Lung (tissue), 11 donors: ENCODE measurements at regions not wholly inside any gene's neighbourhood (a gene's known extent, or its start where the extent isn't known, plus 50 kb on each side); places are given as distances from the start of the nearest gene placed in this dataset.
"Not testable (repeated sequence)": the region's sequence is repeated elsewhere in the genome, so short reads cannot be mapped to it uniquely, and the experiment has no call there.

Source experiments
- ATAC-seq: fragments of 200-7000 bp; cut with Tn5 transposase; one replicate; pipeline ENCODE4 v1.9.1; 2020; ENCODE audit warnings: moderate number of reproducible peaks; ENCODE audit not compliant: insufficient read depth, low FRiP score
- DNase-seq, 3 donors: peaks; one replicate each; pipeline ENCODE4 v3.0.0-alpha.2; 2013 to 2017
- H3K27ac ChIP-seq, 2 donors: one replicate each; pipeline ENCODE4 v1.5.1; 2013; ENCODE audit warnings: mild to moderate bottlenecking in 2 of 2, moderate library complexity in 2 of 2, control low read depth in 1 of 2, inconsistent platforms in 1 of 2, low read depth in 1 of 2, low read length in 1 of 2
- H3K27me3 ChIP-seq, 3 donors: one replicate each; pipeline ENCODE4 v1.5.1; 2013; ENCODE audit warnings: low read length in 2 of 3; ENCODE audit not compliant: control insufficient read depth in 3 of 3, insufficient read depth in 3 of 3
- H3K36me3 ChIP-seq, 4 donors: one replicate each; pipeline ENCODE4 v1.5.1; 2013; ENCODE audit warnings: low read length in 4 of 4, mild to moderate bottlenecking in 1 of 4, moderate library complexity in 1 of 4; ENCODE audit not compliant: control insufficient read depth in 4 of 4, insufficient read depth in 4 of 4
- H3K4me1 ChIP-seq, 5 donors: one replicate each; pipeline ENCODE4 v1.5.1; 2013; ENCODE audit warnings: low read length in 5 of 5, mild to moderate bottlenecking in 2 of 5, moderate library complexity in 1 of 5; ENCODE audit not compliant: control insufficient read depth in 5 of 5, insufficient read depth in 5 of 5
- H3K4me3 ChIP-seq: one replicate; pipeline ENCODE4 v1.5.1; 2013; ENCODE audit warnings: mild to moderate bottlenecking, control low read depth, moderate library complexity
- H3K9ac ChIP-seq, 2 donors: one replicate each; pipeline ENCODE4 v1.5.1; 2013; ENCODE audit warnings: low read length in 2 of 2, control low read depth in 1 of 2; ENCODE audit not compliant: insufficient read depth in 1 of 2
- H3K9me3 ChIP-seq, 4 donors: one replicate each; pipeline ENCODE4 v1.5.1; 2013; ENCODE audit warnings: low read length in 3 of 4, mild to moderate bottlenecking in 1 of 4, moderate library complexity in 1 of 4; ENCODE audit not compliant: control insufficient read depth in 4 of 4, insufficient read depth in 3 of 4
- CTCF ChIP-seq: IDR thresholded peaks from 2 replicates; pipeline ENCODE4 v1.5.1; 2012; ENCODE audit warnings: mild to moderate bottlenecking; ENCODE audit errors: control extremely low read depth, extremely low read depth
- WGBS, 2 donors: extraction: QIAGEN DNeasy Blood & Tissue Kit; methylation state at CpG; one replicate each; pipeline ENCODE4 v1.1.7; 2013; 5-methylcytosine and 5-hydroxymethylcytosine counted together
- donor health status: control.
- donor health status: control.
- donor health status: Bipolar disorder and iron deficiency.
- donor health status: healthy.
- donor health status: DM: yes; HTN: yes; CAD: no.

GRCh38 chr1:104329278-104329677, 579.6 kb downstream of the AMY1C start:
- Histone ChIP-seq H3K9me3 (peaks cover 0 to 2% (median 0%) of the 10 kb centered on the region in 4 donors), H3K27ac (no peak overlapping the region), H3K4me3 (no peak overlapping the region), H3K27me3 (no peaks in the 10 kb centered on the region), H3K36me3 (no peaks in the 10 kb centered on the region), H3K4me1 (no peaks in the 10 kb centered on the region), H3K9ac (no peak overlapping the region)
- DNase-seq (no peak), ATAC-seq (no peak)
- no peak for TF ChIP-seq CTCF
- 87 to 93% methylated on average over 4 of the region's 4 CpGs for WGBS, 2 donors

- H3K4me1 ChIP-seq: no peaks in the 10 kb centered on the region
- no peak for ATAC-seq
- no peaks in the 10 kb centered on the region for H3K36me3 ChIP-seq
- H3K27me3 ChIP-seq: no peaks in the 10 kb centered on the region
- peaks cover 0 to 2% (median 0%) of the 10 kb centered on the region in 4 donors for H3K9me3 ChIP-seq
- H3K4me3 ChIP-seq: no peak overlapping the region
- no peak for DNase-seq
- no peak overlapping the region for H3K27ac ChIP-seq
- WGBS, 2 donors: 76 to 90% methylated on average over 3 of the region's 3 CpGs
- TF ChIP-seq CTCF: no peak
- H3K9ac ChIP-seq: no peak overlapping the region
Observed at GRCh38 chr1:104331763-104332162, 582.1 kb downstream of the AMY1C start.

DNA sequence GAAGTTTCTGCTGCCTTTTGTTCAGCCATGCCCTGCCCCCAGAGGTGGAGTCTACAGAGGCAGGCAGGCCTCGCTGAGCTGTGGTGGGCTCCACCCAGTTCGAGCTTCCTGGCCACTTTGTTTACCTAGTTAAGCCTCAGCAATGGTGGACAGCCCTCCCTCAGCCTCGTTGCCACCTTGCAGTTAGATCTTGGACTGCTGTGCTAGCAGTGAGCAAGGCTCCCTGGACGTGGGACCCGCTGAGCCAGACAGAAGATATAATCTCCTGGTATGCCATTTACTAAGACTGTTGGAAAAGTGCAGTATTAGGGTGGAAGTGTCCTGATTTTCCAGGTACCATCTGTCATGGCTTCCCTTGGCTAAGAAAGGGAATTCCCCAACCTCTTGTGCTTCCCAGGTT, 588.2 kb downstream of the AMY1C start:
- H3K4me1 ChIP-seq, H3K36me3 ChIP-seq, H3K27ac ChIP-seq, H3K9me3 ChIP-seq, H3K27me3 ChIP-seq, ATAC-seq, H3K9ac ChIP-seq, H3K4me3 ChIP-seq, DNase-seq: not testable (repeated sequence)
- 70 to 83% methylated on average over 5 of the region's 5 CpGs for WGBS, 2 donors

- WGBS, 2 donors: 63 to 67% methylated on average over 3 of the region's 3 CpGs
- Histone ChIP-seq H3K4me1 (no peaks in the 10 kb centered on the region), H3K36me3 (no peaks in the 10 kb centered on the region), H3K4me3 (no peak overlapping the region), H3K27me3 (no peaks in the 10 kb centered on the region), H3K9ac (no peak overlapping the region), H3K27ac (no peak overlapping the region), H3K9me3 (peaks cover 0 to 4% (median 0%) of the 10 kb centered on the region in 4 donors)
- ATAC-seq (no peak), DNase-seq (no peak)
- no peak for TF ChIP-seq CTCF
Observed at GRCh38 chr1:104341944-104342343, 592.2 kb downstream of the AMY1C start.
